ENCODE measurements at regions not wholly inside any gene's neighbourhood (a gene's known extent, or its start where the extent isn't known, plus 50 kb on each side); places are given as distances from the start of the nearest gene placed in this dataset.

- H3K36me3 Mint-ChIP-seq (ENCODE audit: unreplicated experiment), result peaks cover 3% of the 10 kb centered on the region
- peaks cover 7% of the 10 kb centered on the region for H3K27me3 Mint-ChIP-seq (ENCODE audit: unreplicated experiment)
- TF ChIP-seq CTCF (IDR thresholded peaks at IDR 0.05; ENCODE audit: partially characterized antibody, unreplicated experiment), result no peak
- no peak overlapping the region for H3K27ac Mint-ChIP-seq (ENCODE audit: unreplicated experiment)
- no peaks in the 10 kb centered on the region for H3K4me1 Mint-ChIP-seq (ENCODE audit: low read depth, unreplicated experiment)
- no peak for DNase-seq
- H3K9me3 Mint-ChIP-seq (ENCODE audit: unreplicated experiment), result no peaks in the 10 kb centered on the region
- no peak overlapping the region for H3K4me3 Mint-ChIP-seq (ENCODE audit: unreplicated experiment)
These were observed 172.7 kb upstream of the GSC start for GRCh38 chr14:94942601-94943000.

GRCh38 chr14:94941311-94941710 lies 171.4 kb upstream of the GSC start:
- Mint-ChIP-seq H3K4me1 (ENCODE audit: low read depth, unreplicated experiment) (no peaks in the 10 kb centered on the region), H3K27me3 (ENCODE audit: unreplicated experiment) (peaks cover 5% of the 10 kb centered on the region), H3K27ac (ENCODE audit: unreplicated experiment) (no peak overlapping the region), H3K9me3 (ENCODE audit: unreplicated experiment) (no peaks in the 10 kb centered on the region), H3K36me3 (ENCODE audit: unreplicated experiment) (no peaks in the 10 kb centered on the region), H3K4me3 (ENCODE audit: unreplicated experiment) (no peak overlapping the region)
- no peak for TF ChIP-seq CTCF (IDR thresholded peaks at IDR 0.05; ENCODE audit: partially characterized antibody, unreplicated experiment)
- no peak for DNase-seq

GRCh38 chr14:94940263-94940993 lies 170.5 kb upstream of the GSC start:
- DNase-seq, result no peak
- Mint-ChIP-seq H3K27ac (ENCODE audit: unreplicated experiment) (no peak overlapping the region), H3K4me3 (ENCODE audit: unreplicated experiment) (no peak overlapping the region), H3K27me3 (ENCODE audit: unreplicated experiment) (peaks cover 3% of the 10 kb centered on the region), H3K4me1 (ENCODE audit: low read depth, unreplicated experiment) (no peaks in the 10 kb centered on the region), H3K36me3 (ENCODE audit: unreplicated experiment) (no peaks in the 10 kb centered on the region), H3K9me3 (ENCODE audit: unreplicated experiment) (no peaks in the 10 kb centered on the region)
- TF ChIP-seq CTCF (IDR thresholded peaks at IDR 0.05; ENCODE audit: partially characterized antibody, unreplicated experiment), result no peak

- Mint-ChIP-seq H3K27me3 (ENCODE audit: unreplicated experiment) (peaks cover 3% of the 10 kb centered on the region), H3K9me3 (ENCODE audit: unreplicated experiment) (no peaks in the 10 kb centered on the region), H3K4me3 (ENCODE audit: unreplicated experiment) (no peak overlapping the region), H3K27ac (ENCODE audit: unreplicated experiment) (no peak overlapping the region), H3K36me3 (ENCODE audit: unreplicated experiment) (no peaks in the 10 kb centered on the region), H3K4me1 (ENCODE audit: low read depth, unreplicated experiment) (no peaks in the 10 kb centered on the region)
- no peak for DNase-seq
- no peak for TF ChIP-seq CTCF (IDR thresholded peaks at IDR 0.05; ENCODE audit: partially characterized antibody, unreplicated experiment)
These were observed 168.1 kb upstream of the GSC start for GRCh38 chr14:94938016-94938415.

- Mint-ChIP-seq H3K27me3 (ENCODE audit: unreplicated experiment) (peaks cover 3% of the 10 kb centered on the region), H3K9me3 (ENCODE audit: unreplicated experiment) (peaks cover 2% of the 10 kb centered on the region), H3K27ac (ENCODE audit: unreplicated experiment) (no peak overlapping the region), H3K4me3 (ENCODE audit: unreplicated experiment) (no peak overlapping the region), H3K4me1 (ENCODE audit: low read depth, unreplicated experiment) (no peaks in the 10 kb centered on the region), H3K36me3 (ENCODE audit: unreplicated experiment) (no peaks in the 10 kb centered on the region)
- TF ChIP-seq CTCF (IDR thresholded peaks at IDR 0.05; ENCODE audit: partially characterized antibody, unreplicated experiment), result no peak
- no peak for DNase-seq
These were observed 167.2 kb upstream of the GSC start for GRCh38 chr14:94936901-94937685.

All from glutamatergic neuron (in vitro differentiated cells).